PC-9 (cell line): ENCODE measurements at regions not wholly inside any gene's neighbourhood (a gene's known extent, or its start where the extent isn't known, plus 50 kb on each side); places are given as distances from the start of the nearest gene placed in this dataset.

Source experiments
- CTCF ChIP-seq: fragments of 200-600 bp; sonication (generic); conservative IDR thresholded peaks from 2 replicates; pipeline ENCODE4 v1.6.1; 2017; ENCODE audit warnings: mixed run types, antibody characterized with exemption, mild to moderate bottlenecking, moderate library complexity
- EZH2 ChIP-seq: fragments of 200-600 bp; sonication (generic); IDR thresholded peaks from 2 replicates; pipeline ENCODE4 v1.8.0; 2017; ENCODE audit warnings: antibody characterized with exemption, low read depth

GRCh38 chr15:39227001-39227400, 353.9 kb upstream of the THBS1 start:
- TF ChIP-seq CTCF = no peak
- no peak for TF ChIP-seq EZH2
